Stimulated activated effector memory CD8-positive, alpha-beta T cell treated with anti-CD3 and anti-CD28 coated beads, Interleukin-12 subunit alpha, Interleukin-12 subunit beta, amount 100 ng/mL, for 72 hours (primary cell): ENCODE measurements at regions not wholly inside any gene's neighbourhood (a gene's known extent, or its start where the extent isn't known, plus 50 kb on each side); places are given as distances from the start of the nearest gene placed in this dataset.
"Not testable (repeated sequence)": the region's sequence is repeated elsewhere in the genome, so short reads cannot be mapped to it uniquely, and the experiment has no call there.

Experiments used
- ATAC-seq: fragments of 150-1000 bp; cut with Tn5 transposase; 2 replicates; pipeline ENCODE4 v1.10.0; 2021
- DNase-seq, 2 donors: peaks; one replicate each; pipeline ENCODE4 v3.0.0; 2021 to 2022; ENCODE audit warnings: low spot score in 2 of 2
- H3K27ac Mint-ChIP-seq: one replicate; pipeline ENCODE4 v1.8.0; 2022; ENCODE audit warnings: mild to moderate bottlenecking, mixed read lengths
- H3K36me3 Mint-ChIP-seq: one replicate; pipeline ENCODE4 v1.8.0; 2022; ENCODE audit warnings: mild to moderate bottlenecking, mixed read lengths
- H3K4me1 Mint-ChIP-seq: one replicate; pipeline ENCODE4 v1.8.0; 2022; ENCODE audit warnings: mixed read lengths
- H3K4me3 Mint-ChIP-seq: one replicate; pipeline ENCODE4 v1.8.0; 2022; ENCODE audit warnings: mild to moderate bottlenecking, mixed read lengths
- H3K9me3 Mint-ChIP-seq: one replicate; pipeline ENCODE4 v1.8.0; 2022; ENCODE audit warnings: mixed read lengths

GRCh38 chr6:66599541-66599940 is 892.5 kb upstream of the EYS start:
- ATAC-seq: no peak
- H3K4me3 Mint-ChIP-seq: no peak overlapping the region
- no peak for DNase-seq
- peaks cover 12% of the 10 kb centered on the region for H3K9me3 Mint-ChIP-seq
- no peak overlapping the region for H3K27ac Mint-ChIP-seq
- no peaks in the 10 kb centered on the region for H3K4me1 Mint-ChIP-seq
- no peaks in the 10 kb centered on the region for H3K36me3 Mint-ChIP-seq

DNA sequence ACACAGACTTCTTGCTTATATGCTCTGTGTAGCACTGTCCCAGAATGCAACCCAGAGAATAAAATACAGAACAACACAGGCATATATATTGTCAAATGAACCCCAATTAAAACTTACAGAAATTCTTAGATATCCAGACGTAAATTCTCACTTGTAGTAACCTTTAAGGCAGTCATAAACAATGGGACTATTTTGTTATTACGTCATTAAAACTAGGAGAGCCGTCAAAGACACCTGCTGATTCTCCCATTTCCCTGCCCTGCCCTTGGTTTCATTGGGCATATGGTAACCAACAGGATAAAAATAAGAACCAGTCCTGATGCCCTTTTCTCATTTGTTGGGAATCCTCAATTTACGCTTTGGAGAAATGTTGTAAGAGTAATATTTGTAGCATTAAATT is 871.3 kb upstream of the EYS start:
- DNase-seq (no peak), ATAC-seq (no peak)
- H3K9me3 Mint-ChIP-seq: peaks cover 18% of the 10 kb centered on the region
- H3K27ac Mint-ChIP-seq: no peak overlapping the region
- no peaks in the 10 kb centered on the region for H3K36me3 Mint-ChIP-seq
- H3K4me1 Mint-ChIP-seq: no peaks in the 10 kb centered on the region
- H3K4me3 Mint-ChIP-seq: no peak overlapping the region

- Mint-ChIP-seq H3K4me1 (no peaks in the 10 kb centered on the region), H3K9me3 (peaks cover 4% of the 10 kb centered on the region), H3K27ac (no peak overlapping the region), H3K4me3 (no peak overlapping the region), H3K36me3 (no peaks in the 10 kb centered on the region)
- ATAC-seq (no peak), DNase-seq (no peak)
Measured at GRCh38 chr6:66568271-66568670, 861.2 kb upstream of the EYS start.

DNA sequence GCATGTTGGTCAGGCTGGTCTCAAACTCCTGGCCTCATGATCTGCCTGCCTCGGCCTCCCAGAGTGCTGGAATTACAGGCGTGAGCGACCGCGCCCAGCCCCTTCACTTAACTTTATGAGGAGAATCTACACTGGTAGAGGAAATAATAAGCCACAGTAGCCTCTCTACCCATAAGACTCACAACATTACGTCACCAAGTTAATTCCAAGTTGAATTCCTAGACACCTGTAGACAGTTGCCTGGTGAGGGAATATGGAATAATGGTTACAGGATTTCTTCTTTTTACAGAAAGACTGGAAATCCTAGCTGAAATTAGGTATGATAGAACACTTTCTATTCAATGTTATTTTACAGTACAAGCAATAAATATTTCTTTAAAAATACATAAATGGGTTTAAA is 854.5 kb upstream of the EYS start:
- Mint-ChIP-seq H3K9me3 (peaks cover 16% of the 10 kb centered on the region), H3K4me1 (no peaks in the 10 kb centered on the region), H3K4me3 (no peak overlapping the region), H3K27ac (no peak overlapping the region), H3K36me3 (no peaks in the 10 kb centered on the region)
- DNase-seq (no peak), ATAC-seq (no peak)

DNA sequence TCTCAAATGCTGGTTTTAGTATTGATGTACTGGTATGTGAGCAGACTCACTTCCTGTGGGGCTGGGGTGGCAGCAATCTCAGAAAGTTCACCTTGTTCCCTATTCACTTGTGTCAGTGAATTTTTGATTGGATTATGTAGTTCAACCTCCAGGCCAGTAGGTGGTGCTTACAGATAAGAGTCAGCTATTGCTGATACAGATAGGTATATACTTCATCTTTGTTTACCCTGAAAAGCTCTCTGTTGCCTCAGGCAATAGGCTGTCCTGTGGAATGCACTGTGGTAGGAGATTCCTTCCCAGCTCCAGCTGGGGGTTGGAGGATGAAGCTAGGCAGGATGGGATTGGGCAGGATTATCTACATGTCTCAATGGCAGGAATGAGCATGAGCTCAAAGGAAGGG is 851.2 kb upstream of the EYS start:
- DNase-seq: no peak

GRCh38 chr6:66556936-66557335 is 849.9 kb upstream of the EYS start:
- DNase-seq: no peak
- Mint-ChIP-seq H3K4me3 (no peak overlapping the region), H3K4me1 (no peaks in the 10 kb centered on the region), H3K9me3 (peaks cover 33% of the 10 kb centered on the region), H3K27ac (no peak overlapping the region), H3K36me3 (no peaks in the 10 kb centered on the region)
- ATAC-seq: no peak

More for the DNA sequence above, 851.2 kb upstream of the EYS start:
- Mint-ChIP-seq H3K4me1 (no peaks in the 10 kb centered on the region), H3K36me3 (no peaks in the 10 kb centered on the region), H3K4me3 (no peak overlapping the region), H3K9me3 (peaks cover 36% of the 10 kb centered on the region), H3K27ac (no peak overlapping the region)
- no peak for ATAC-seq

- no peak for ATAC-seq
- Mint-ChIP-seq H3K27ac (no peak overlapping the region), H3K4me3 (no peak overlapping the region), H3K4me1 (no peaks in the 10 kb centered on the region), H3K9me3 (peaks cover 31% of the 10 kb centered on the region), H3K36me3 (no peaks in the 10 kb centered on the region)
- no peak for DNase-seq
Measured at GRCh38 chr6:66555082-66555481, 848.1 kb upstream of the EYS start.

DNA sequence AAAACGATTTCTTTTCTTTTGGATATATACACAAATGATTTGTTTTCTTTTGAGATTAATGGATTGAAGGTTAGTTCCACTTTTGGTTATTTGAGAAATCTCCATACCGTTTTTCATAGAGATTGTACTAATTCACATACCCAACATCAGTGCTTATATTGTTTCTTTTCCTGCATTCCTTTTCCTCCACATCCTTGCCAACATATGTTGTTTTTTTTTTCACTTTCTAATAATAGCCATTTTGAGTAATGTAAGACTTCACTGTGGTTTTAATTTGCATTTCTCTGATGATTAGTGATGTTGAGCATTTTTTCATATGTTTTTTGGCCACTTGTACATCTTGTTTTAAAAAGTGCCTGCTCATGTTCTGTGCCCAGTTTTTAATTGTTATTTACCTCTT is 846.4 kb upstream of the EYS start:
- Mint-ChIP-seq H3K4me3 (no peak overlapping the region), H3K36me3 (no peaks in the 10 kb centered on the region), H3K9me3 (peaks cover 29% of the 10 kb centered on the region), H3K4me1 (no peaks in the 10 kb centered on the region), H3K27ac (no peak overlapping the region)
- no peak for ATAC-seq
- no peak for DNase-seq

- Mint-ChIP-seq H3K4me3 (no peak overlapping the region), H3K27ac (no peak overlapping the region), H3K36me3 (no peaks in the 10 kb centered on the region), H3K9me3 (peaks cover 24% of the 10 kb centered on the region), H3K4me1 (no peaks in the 10 kb centered on the region)
- ATAC-seq: no peak
- no peak for DNase-seq
Measured at GRCh38 chr6:66538551-66539135, 831.6 kb upstream of the EYS start.

DNA sequence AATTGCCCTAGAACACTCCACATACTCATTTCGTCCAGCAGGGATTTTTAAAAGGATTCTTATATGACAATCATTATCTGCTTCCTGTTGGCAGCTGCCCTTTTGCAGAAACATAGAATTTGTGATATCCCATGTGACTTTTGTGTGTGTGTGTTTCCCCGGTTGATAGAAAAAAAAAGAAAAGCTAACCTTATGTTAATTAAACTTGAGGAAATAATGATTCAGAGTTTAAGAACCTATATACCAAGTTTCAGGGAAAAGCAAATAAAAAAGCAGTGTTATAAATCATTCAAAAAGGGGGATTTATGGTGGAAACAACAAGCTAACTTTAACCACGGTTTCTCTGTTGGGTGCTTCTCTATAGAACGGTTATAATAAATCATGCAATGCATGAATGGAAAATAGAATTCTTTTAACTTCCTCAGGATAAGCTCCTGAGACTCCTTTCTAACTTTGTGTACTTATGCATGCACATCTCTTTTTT is 826.9 kb upstream of the EYS start:
- Mint-ChIP-seq H3K4me1 (no peaks in the 10 kb centered on the region), H3K36me3 (no peaks in the 10 kb centered on the region), H3K9me3 (peaks cover 18% of the 10 kb centered on the region), H3K4me3 (no peak overlapping the region), H3K27ac (no peak overlapping the region)
- no peak for DNase-seq
- no peak for ATAC-seq

DNA sequence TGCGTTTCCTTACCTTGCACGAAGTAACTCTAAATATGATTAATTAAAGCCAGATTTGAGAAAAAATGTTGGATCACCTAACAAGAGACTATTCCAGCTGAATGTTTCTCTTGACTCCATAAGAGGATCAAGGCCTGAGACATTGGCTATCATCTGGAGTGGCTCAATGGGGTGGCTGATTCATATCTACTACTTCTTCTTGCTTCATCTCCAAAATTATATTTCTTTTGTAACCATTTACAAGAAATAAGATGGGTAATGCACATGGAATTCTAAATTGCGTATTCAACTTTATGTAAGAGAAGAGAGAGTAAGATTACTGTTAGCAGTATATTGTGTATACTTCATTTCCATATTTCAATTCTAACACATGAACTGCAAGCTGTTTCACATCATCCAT is 819.0 kb upstream of the EYS start:
- ATAC-seq (no peak), DNase-seq (no peak)
- Mint-ChIP-seq H3K9me3 (peaks cover 7% of the 10 kb centered on the region), H3K4me3 (no peak overlapping the region), H3K27ac (no peak overlapping the region), H3K4me1 (no peaks in the 10 kb centered on the region), H3K36me3 (no peaks in the 10 kb centered on the region)

DNA sequence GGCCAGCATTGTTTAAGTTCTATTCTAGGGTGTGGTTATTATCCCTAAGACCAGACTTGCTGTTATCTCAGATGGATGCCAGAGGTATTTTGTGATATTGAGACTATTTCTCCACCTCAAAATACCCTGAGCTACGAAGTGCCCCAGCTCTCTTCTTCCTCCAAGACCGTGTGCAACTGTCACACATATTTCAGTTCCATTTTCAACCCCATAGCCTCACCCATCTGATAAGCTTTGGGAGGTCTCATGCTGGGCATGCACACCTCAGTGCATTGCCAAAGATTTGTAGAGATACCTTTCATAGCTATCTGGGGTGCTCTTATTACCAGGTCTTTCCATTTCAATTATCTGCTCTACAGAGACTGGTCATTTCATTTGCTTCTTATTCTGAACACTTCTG is 815.8 kb upstream of the EYS start:
- ATAC-seq (no peak), DNase-seq (no peak)
- Mint-ChIP-seq H3K27ac (no peak overlapping the region), H3K4me1 (no peaks in the 10 kb centered on the region), H3K36me3 (no peaks in the 10 kb centered on the region), H3K4me3 (no peak overlapping the region), H3K9me3 (peaks cover 9% of the 10 kb centered on the region)

- no peak for DNase-seq
- Mint-ChIP-seq H3K27ac (no peak overlapping the region), H3K9me3 (peaks cover 13% of the 10 kb centered on the region), H3K36me3 (no peaks in the 10 kb centered on the region), H3K4me1 (no peaks in the 10 kb centered on the region), H3K4me3 (no peak overlapping the region)
- no peak for ATAC-seq
Measured at GRCh38 chr6:66516377-66516776, 809.4 kb upstream of the EYS start.

DNA sequence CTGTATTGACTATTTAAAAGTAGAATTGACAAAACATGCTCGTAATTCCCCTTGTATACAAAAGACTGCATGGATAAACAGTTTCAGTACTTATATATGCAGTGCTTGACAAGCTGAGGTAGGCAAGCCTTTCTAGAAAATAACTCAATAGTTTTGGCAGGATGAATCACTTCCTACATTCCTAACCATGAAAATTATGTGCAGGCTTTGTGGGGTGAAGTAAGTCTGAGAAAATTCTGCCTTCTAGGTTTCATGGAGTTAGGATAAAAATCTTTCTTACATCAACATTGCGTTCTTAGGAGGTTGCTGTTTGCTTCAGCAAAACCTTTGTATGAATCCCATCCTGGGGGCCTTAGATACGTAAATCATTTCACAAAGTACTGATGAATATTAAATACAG is 801.4 kb upstream of the EYS start:
- H3K27ac Mint-ChIP-seq: no peak overlapping the region
- H3K36me3 Mint-ChIP-seq: no peaks in the 10 kb centered on the region
- no peak overlapping the region for H3K4me3 Mint-ChIP-seq
- DNase-seq (no peak), ATAC-seq (no peak)
- no peaks in the 10 kb centered on the region for H3K4me1 Mint-ChIP-seq
- peaks cover 29% of the 10 kb centered on the region for H3K9me3 Mint-ChIP-seq

- peaks cover 14% of the 10 kb centered on the region for H3K9me3 Mint-ChIP-seq
- H3K36me3 Mint-ChIP-seq: no peaks in the 10 kb centered on the region
- H3K27ac Mint-ChIP-seq: no peak overlapping the region
- ATAC-seq (no peak), DNase-seq (no peak)
- no peak overlapping the region for H3K4me3 Mint-ChIP-seq
- no peaks in the 10 kb centered on the region for H3K4me1 Mint-ChIP-seq
Measured at GRCh38 chr6:66499851-66500250, 792.8 kb upstream of the EYS start.

DNA sequence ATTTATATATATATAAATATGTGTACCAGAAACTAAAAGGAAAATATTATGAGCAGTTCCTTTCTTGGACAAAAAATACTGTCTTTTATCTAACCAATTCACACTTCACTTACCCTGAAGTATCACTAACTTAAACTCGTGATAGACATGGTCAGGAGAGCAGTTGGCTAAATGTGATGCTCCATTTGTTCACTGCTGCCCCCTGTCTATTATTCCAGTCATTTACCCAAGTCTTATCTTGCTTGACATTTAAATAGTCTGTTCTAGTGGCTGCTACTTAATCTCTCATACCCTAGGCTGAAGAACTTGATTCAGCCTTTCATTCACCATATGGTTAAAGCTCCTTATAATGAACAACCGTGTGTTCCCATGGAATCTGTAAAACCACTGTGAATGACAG is 789.6 kb upstream of the EYS start:
- Mint-ChIP-seq H3K4me1 (no peaks in the 10 kb centered on the region), H3K27ac (no peak overlapping the region), H3K36me3 (no peaks in the 10 kb centered on the region), H3K9me3 (peaks cover 15% of the 10 kb centered on the region), H3K4me3 (no peak overlapping the region)
- DNase-seq (no peak), ATAC-seq (no peak)

DNA sequence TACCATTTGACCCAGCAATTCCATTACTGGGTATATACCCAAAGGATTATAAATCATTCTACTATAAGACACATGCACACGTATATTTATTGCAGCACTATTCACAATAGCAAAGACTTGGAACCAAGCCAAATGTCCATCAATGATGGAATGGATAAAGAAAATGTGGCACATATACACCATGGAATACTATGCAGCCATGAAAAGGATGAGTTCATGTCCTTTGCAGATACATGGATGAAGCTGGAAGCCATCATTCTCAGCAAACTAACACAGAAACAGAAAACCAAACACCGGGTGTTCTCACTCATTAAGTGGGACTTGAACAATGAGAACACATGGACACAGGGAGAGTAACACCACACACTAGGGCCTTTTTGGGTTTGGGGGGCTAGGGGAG is 787.6 kb upstream of the EYS start:
- H3K9me3 Mint-ChIP-seq: peaks cover 25% of the 10 kb centered on the region
- H3K27ac Mint-ChIP-seq, H3K4me3 Mint-ChIP-seq, ATAC-seq, H3K4me1 Mint-ChIP-seq, H3K36me3 Mint-ChIP-seq, DNase-seq: not testable (repeated sequence)
